Sigmoid colon (tissue), 4 donors: ENCODE measurements at regions not wholly inside any gene's neighbourhood (a gene's known extent, or its start where the extent isn't known, plus 50 kb on each side); places are given as distances from the start of the nearest gene placed in this dataset.

Source experiments
- EP300 ChIP-seq, 4 donors: sonication (generic); formaldehyde crosslinking; IDR thresholded peaks; one replicate each; pipeline ENCODE4 v1.6.1; 2017; ENCODE audit warnings: antibody characterized with exemption in 4 of 4
- POLR2A ChIP-seq, 2 donors: fragments of 450-650 bp; IDR thresholded peaks; one replicate each; pipeline ENCODE4 v1.6.1; 2016; ENCODE audit warnings: antibody characterized with exemption in 2 of 2, mild to moderate bottlenecking in 2 of 2, moderate library complexity in 2 of 2
- TF ChIP-seq, protein P1 (sequence below), 4 experiments: fragments of 450-650 bp in 3 of 4; fragments of 200-600 bp in 1 of 4; IDR thresholded peaks; one replicate each; pipeline ENCODE4 v1.5.1; 2016 to 2019; ENCODE audit warnings: antibody characterized with exemption in 4 of 4, mild to moderate bottlenecking in 3 of 4, moderate library complexity in 2 of 4

DNA sequence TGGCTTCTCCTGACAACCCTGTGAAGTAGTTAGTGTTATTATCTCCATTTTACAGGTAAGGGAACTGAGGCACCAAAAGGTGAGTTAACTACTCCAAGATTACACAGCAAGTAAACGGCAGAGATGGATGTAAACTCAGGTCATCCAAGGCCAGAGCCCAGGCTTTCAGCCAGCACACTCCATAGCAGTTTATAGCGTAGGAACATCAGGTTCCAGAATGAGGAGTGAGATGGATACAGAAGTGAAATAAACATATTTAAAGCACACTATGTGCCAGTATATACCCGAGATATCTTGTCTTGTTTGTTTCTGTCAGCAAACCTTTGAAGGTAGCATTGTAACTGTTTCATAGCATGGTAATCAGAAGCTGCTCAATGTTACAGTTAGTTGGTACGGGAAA lies 279.0 kb downstream of the OXSM start:
- TF ChIP-seq POLR2A (IDR thresholded peaks at IDR 0.05) (no peak), EP300 (IDR thresholded peaks at IDR 0.05) (peak; percentile 39 to 99 (median 92))
- TF ChIP-seq, protein P1, sequence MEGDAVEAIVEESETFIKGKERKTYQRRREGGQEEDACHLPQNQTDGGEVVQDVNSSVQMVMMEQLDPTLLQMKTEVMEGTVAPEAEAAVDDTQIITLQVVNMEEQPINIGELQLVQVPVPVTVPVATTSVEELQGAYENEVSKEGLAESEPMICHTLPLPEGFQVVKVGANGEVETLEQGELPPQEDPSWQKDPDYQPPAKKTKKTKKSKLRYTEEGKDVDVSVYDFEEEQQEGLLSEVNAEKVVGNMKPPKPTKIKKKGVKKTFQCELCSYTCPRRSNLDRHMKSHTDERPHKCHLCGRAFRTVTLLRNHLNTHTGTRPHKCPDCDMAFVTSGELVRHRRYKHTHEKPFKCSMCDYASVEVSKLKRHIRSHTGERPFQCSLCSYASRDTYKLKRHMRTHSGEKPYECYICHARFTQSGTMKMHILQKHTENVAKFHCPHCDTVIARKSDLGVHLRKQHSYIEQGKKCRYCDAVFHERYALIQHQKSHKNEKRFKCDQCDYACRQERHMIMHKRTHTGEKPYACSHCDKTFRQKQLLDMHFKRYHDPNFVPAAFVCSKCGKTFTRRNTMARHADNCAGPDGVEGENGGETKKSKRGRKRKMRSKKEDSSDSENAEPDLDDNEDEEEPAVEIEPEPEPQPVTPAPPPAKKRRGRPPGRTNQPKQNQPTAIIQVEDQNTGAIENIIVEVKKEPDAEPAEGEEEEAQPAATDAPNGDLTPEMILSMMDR (IDR thresholded peaks at IDR 0.05), result no peak
